CD14-positive monocyte (primary cell): ENCODE measurements at regions not wholly inside any gene's neighbourhood (a gene's known extent, or its start where the extent isn't known, plus 50 kb on each side); places are given as distances from the start of the nearest gene placed in this dataset.

Experiments used
- DNase-seq, 3 donors: peaks; one replicate each; pipeline ENCODE4 v3.0.0-alpha.2; 2011 to 2022
- H2AFZ ChIP-seq: 2 replicates; pipeline ENCODE4 v1.6.0; 2012; ENCODE audit warnings: mild to moderate bottlenecking, low read depth, low read length, inconsistent platforms; ENCODE audit not compliant: insufficient read depth, poor library complexity, severe bottlenecking
- H3K27ac ChIP-seq, 2 donors: 1 replicate in 1 of 2; 2 replicates in 1 of 2; pipeline ENCODE4 v1.5.1; 2012 to 2013; ENCODE audit warnings: low read length in 2 of 2, control low read depth in 1 of 2, inconsistent platforms in 1 of 2, low read depth in 1 of 2, mild to moderate bottlenecking in 1 of 2
- H3K27me3 ChIP-seq, 2 donors: one replicate each; pipeline versions ENCODE4 v1.6.0 to v1.6.1; 2011 to 2013; ENCODE audit warnings: low read length in 2 of 2; ENCODE audit not compliant: control insufficient read depth in 2 of 2, insufficient read depth in 2 of 2
- H3K36me3 ChIP-seq, 2 donors: replicated peaks in 1 of 2; 1 replicate in 1 of 2; 2 replicates in 1 of 2; pipeline versions ENCODE4 v1.5.1 to v1.6.1; 2012 to 2013; ENCODE audit warnings: low read length in 2 of 2, control low read depth in 1 of 2, inconsistent platforms in 1 of 2, mild to moderate bottlenecking in 1 of 2; ENCODE audit not compliant: insufficient read depth in 2 of 2, control insufficient read depth in 1 of 2
- H3K4me1 ChIP-seq, 2 donors: 1 replicate in 1 of 2; 2 replicates in 1 of 2; pipeline versions ENCODE4 v1.5.1 to v1.6.1; 2012 to 2013; ENCODE audit warnings: low read length in 2 of 2, control low read depth in 1 of 2, inconsistent platforms in 1 of 2, mild to moderate bottlenecking in 1 of 2, moderate library complexity in 1 of 2; ENCODE audit not compliant: insufficient read depth in 2 of 2, control insufficient read depth in 1 of 2
- H3K4me2 ChIP-seq: replicated peaks from 2 replicates; pipeline ENCODE3; 2012; ENCODE audit warnings: low read length, moderate library complexity, mild to moderate bottlenecking; ENCODE audit not compliant: poor library complexity, severe bottlenecking; ENCODE audit errors: extremely low read depth
- H3K4me3 ChIP-seq, 3 experiments: fragments of 200-600 bp in 1 of 3; sonication (generic) in 1 of 3; replicated peaks in 1 of 3; 1 replicate in 2 of 3; 2 replicates in 1 of 3; pipeline ENCODE4 v1.5.1; 2011 to 2013; ENCODE audit warnings: low read length in 3 of 3, mild to moderate bottlenecking in 3 of 3, control low read depth in 2 of 3, low read depth in 2 of 3, inconsistent platforms in 1 of 3, moderate library complexity in 1 of 3
- H3K79me2 ChIP-seq: 2 replicates; pipeline ENCODE4 v1.6.0; 2012; ENCODE audit warnings: mild to moderate bottlenecking, control low read depth, inconsistent platforms, low read length, moderate library complexity; ENCODE audit not compliant: insufficient read depth
- H3K9ac ChIP-seq: 2 replicates; pipeline ENCODE4 v1.6.0; 2017; ENCODE audit warnings: low read length, mild to moderate bottlenecking; ENCODE audit not compliant: insufficient read depth, poor library complexity, severe bottlenecking
- H3K9me3 ChIP-seq, 2 donors: replicated peaks in 1 of 2; 1 replicate in 1 of 2; 2 replicates in 1 of 2; pipeline versions ENCODE4 v1.5.1 to v1.6.1; 2012 to 2013; ENCODE audit warnings: low read length in 2 of 2, control low read depth in 1 of 2; ENCODE audit not compliant: control insufficient read depth in 1 of 2, insufficient read depth in 1 of 2
- H4K20me1 ChIP-seq: 2 replicates; pipeline ENCODE4 v1.6.0; 2012; ENCODE audit warnings: mild to moderate bottlenecking, low read length, control low read depth, moderate library complexity; ENCODE audit not compliant: insufficient read depth
- H3K27ac Mint-ChIP-seq, 7 donors: one replicate each; pipeline ENCODE4 v1.8.0; 2020; ENCODE audit warnings: mild to moderate bottlenecking in 7 of 7, mixed read lengths in 7 of 7, moderate library complexity in 6 of 7, inconsistent platforms in 2 of 7
- H3K27me3 Mint-ChIP-seq, 3 donors: one replicate each; pipeline ENCODE4 v1.8.0; 2021 to 2022; ENCODE audit warnings: low read depth in 3 of 3, mild to moderate bottlenecking in 3 of 3, mixed read lengths in 3 of 3, moderate library complexity in 3 of 3, inconsistent platforms in 1 of 3
- H3K36me3 Mint-ChIP-seq, 2 donors: one replicate each; pipeline ENCODE4 v1.8.0; 2020; ENCODE audit warnings: mixed read lengths in 2 of 2, inconsistent platforms in 1 of 2, mild to moderate bottlenecking in 1 of 2
- H3K4me1 Mint-ChIP-seq: one replicate; pipeline ENCODE4 v1.8.0; 2020; ENCODE audit warnings: mild to moderate bottlenecking, mixed read lengths
- H3K4me3 Mint-ChIP-seq, 2 donors: one replicate each; pipeline ENCODE4 v1.8.0; 2020; ENCODE audit warnings: mild to moderate bottlenecking in 2 of 2, mixed read lengths in 2 of 2, moderate library complexity in 1 of 2
- H3K9me3 Mint-ChIP-seq, 7 donors: one replicate each; pipeline ENCODE4 v1.8.0; 2020 to 2022; ENCODE audit warnings: mixed read lengths in 7 of 7, mild to moderate bottlenecking in 6 of 7, moderate library complexity in 6 of 7, inconsistent platforms in 2 of 7
- CTCF ChIP-seq: fragments of 200-600 bp; IDR thresholded peaks from one replicate; pipeline ENCODE4 v1.8.0; 2022; ENCODE audit warnings: antibody characterized with exemption, mild to moderate bottlenecking
- WGBS: methylation state at CpG from one replicate; pipeline ENCODE4 v1.1.5; 2013; ENCODE audit warnings: missing lambda C conversion rate; ENCODE audit not compliant: insufficient coverage; 5-methylcytosine and 5-hydroxymethylcytosine counted together
- intact Hi-C, 2 donors: fragments of 100-400 bp; cut with micrococcal nuclease; formaldehyde crosslinking; loops; one replicate each; pipeline versions ENCODE4 v1.15.0 to v1.15.1; 2023

- H3K27me3 Mint-ChIP-seq = no peaks in the 10 kb centered on the region
- WGBS = no CpG with 5 or more reads among the region's 1 CpG
- H3K36me3 ChIP-seq = no peaks in the 10 kb centered on the region
- no peak for TF ChIP-seq CTCF
- peaks cover 8 to 15% of the 10 kb centered on the region in 2 donors for H3K9me3 ChIP-seq
- no peak overlapping the region for H3K27ac Mint-ChIP-seq
- H3K4me3 ChIP-seq = no peak overlapping the region
- H3K9ac ChIP-seq = no peak overlapping the region
- no peaks in the 10 kb centered on the region for H3K79me2 ChIP-seq
- no peaks in the 10 kb centered on the region for H3K4me1 ChIP-seq
- no peak overlapping the region for H3K27ac ChIP-seq
- no peak for DNase-seq
- no peaks in the 10 kb centered on the region for H3K27me3 ChIP-seq
- peaks cover 0 to 12% (median 7%) of the 10 kb centered on the region in 7 donors for H3K9me3 Mint-ChIP-seq
- H3K4me1 Mint-ChIP-seq = no peaks in the 10 kb centered on the region
- no peak overlapping the region for H3K4me3 Mint-ChIP-seq
- no peaks in the 10 kb centered on the region for H4K20me1 ChIP-seq
- H3K36me3 Mint-ChIP-seq = no peaks in the 10 kb centered on the region
- H3K4me2 ChIP-seq = no peak overlapping the region
- no peak overlapping the region for H2AFZ ChIP-seq
- intact Hi-C loops = no loop called here
Measured at GRCh38 chr3:106717178-106717780, 660.0 kb upstream of the CCDC54 start.

GRCh38 chr3:106719077-106719476, 658.2 kb upstream of the CCDC54 start:
- H4K20me1 ChIP-seq = no peaks in the 10 kb centered on the region
- no peak overlapping the region for H3K9ac ChIP-seq
- no peaks in the 10 kb centered on the region for H3K36me3 Mint-ChIP-seq
- no peak overlapping the region for H3K27ac Mint-ChIP-seq
- no peaks in the 10 kb centered on the region for H3K36me3 ChIP-seq
- no peak overlapping the region for H3K27ac ChIP-seq
- DNase-seq = no peak
- intact Hi-C loops = no loop called here
- no peak overlapping the region for H3K4me3 Mint-ChIP-seq
- no peak for TF ChIP-seq CTCF
- peaks cover 8 to 15% of the 10 kb centered on the region in 2 donors for H3K9me3 ChIP-seq
- H3K4me1 ChIP-seq = no peaks in the 10 kb centered on the region
- H3K27me3 Mint-ChIP-seq = no peaks in the 10 kb centered on the region
- H3K4me1 Mint-ChIP-seq = no peaks in the 10 kb centered on the region
- H3K9me3 Mint-ChIP-seq = peaks cover under 1 to 12% (median 7%) of the 10 kb centered on the region in 7 donors
- H3K4me3 ChIP-seq = no peak overlapping the region
- no peak overlapping the region for H3K4me2 ChIP-seq
- no peaks in the 10 kb centered on the region for H3K27me3 ChIP-seq
- no peak overlapping the region for H2AFZ ChIP-seq
- no peaks in the 10 kb centered on the region for H3K79me2 ChIP-seq
